Endothelial cell of umbilical vein (primary cell): ENCODE measurements at regions not wholly inside any gene's neighbourhood (a gene's known extent, or its start where the extent isn't known, plus 50 kb on each side); places are given as distances from the start of the nearest gene placed in this dataset.

ENCODE experiments used
- BruUV-seq: library from RNA; stranded (reverse); fragments of 400-500 nt; replicated peaks from 2 replicates; lab custom pipeline; 2021; lab: Mats Ljungman, UMichigan
- CTCF ChIA-PET: fragments of 300-600, 350-600 bp; sonication (Branson Sonifier 250); formaldehyde crosslinking; loops from one replicate; lab custom pipeline; 2021; ENCODE audit warnings: antibody characterized with exemption, inconsistent platforms; lab: Charles Lee
- POLR2A ChIA-PET: fragments of 300-600, 350-600 bp; sonication (Branson Sonifier 250); formaldehyde crosslinking; loops from one replicate; lab custom pipeline; 2021; ENCODE audit warnings: antibody characterized with exemption, inconsistent platforms; lab: Charles Lee
- DNase-seq: peaks from one replicate; pipeline ENCODE4 v3.0.0-alpha.2; 2011; ENCODE audit warnings: low read depth, low spot score
- FAIRE-seq: peaks from 2 replicates; lab custom pipeline; 2011; peaks lifted over from hg19 to GRCh38; lab: Jason Lieb, UNC
- H2AFZ ChIP-seq: 2 replicates; pipeline ENCODE4 v1.6.0; 2012; ENCODE audit warnings: low read depth, low read length, control low read depth, inconsistent platforms
- H3K27ac ChIP-seq: 2 replicates; pipeline ENCODE4 v1.5.1; 2011; ENCODE audit warnings: low read depth, mild to moderate bottlenecking, control low read depth, low read length, moderate library complexity; ENCODE audit not compliant: insufficient read depth
- H3K27me3 ChIP-seq, 2 experiments: 2 replicates each; pipeline versions ENCODE4 v1.6.0 to v1.6.1; 2011; ENCODE audit warnings: low read length in 2 of 2, mixed read lengths in 1 of 2; ENCODE audit not compliant: control insufficient read depth in 2 of 2, insufficient read depth in 2 of 2
- H3K36me3 ChIP-seq, 2 experiments: 2 replicates in 1 of 2; 3 replicates in 1 of 2; pipeline ENCODE4 v1.5.1; 2011; ENCODE audit warnings: low read length in 2 of 2, mild to moderate bottlenecking in 1 of 2, moderate library complexity in 1 of 2; ENCODE audit not compliant: control insufficient read depth in 2 of 2, insufficient read depth in 2 of 2; ENCODE audit errors: extremely low read depth in 1 of 2
- H3K4me1 ChIP-seq: 3 replicates; pipeline ENCODE4 v1.5.1; 2011; ENCODE audit warnings: mild to moderate bottlenecking, low read length; ENCODE audit not compliant: control insufficient read depth, insufficient read depth; ENCODE audit errors: extremely low read depth
- H3K4me2 ChIP-seq: 2 replicates; pipeline ENCODE4 v1.6.1; 2011; ENCODE audit warnings: low read length, control low read depth, mixed read lengths; ENCODE audit not compliant: insufficient read depth
- H3K4me3 ChIP-seq, 3 experiments: fragments of 200-600 bp in 1 of 3; sonication (generic), shearing (Covaris generic) in 1 of 3; replicated peaks in 1 of 3; 2 replicates each; pipeline ENCODE4 v1.5.1; 2011 to 2016; ENCODE audit warnings: control low read depth in 3 of 3, low read length in 3 of 3, mild to moderate bottlenecking in 2 of 3, inconsistent platforms in 1 of 3, low read depth in 1 of 3, moderate library complexity in 1 of 3; ENCODE audit not compliant: insufficient read depth in 1 of 3
- H3K79me2 ChIP-seq: 2 replicates; pipeline ENCODE4 v1.6.0; 2012; ENCODE audit warnings: low read length, inconsistent platforms; ENCODE audit not compliant: control insufficient read depth, insufficient read depth
- H3K9ac ChIP-seq: replicated peaks from 2 replicates; pipeline ENCODE3; 2011; ENCODE audit warnings: low read length, control low read depth; ENCODE audit not compliant: insufficient read depth; ENCODE audit errors: extremely low read depth
- H3K9me1 ChIP-seq: replicated peaks from 3 replicates; pipeline ENCODE4 v1.6.0; 2011; ENCODE audit warnings: mild to moderate bottlenecking, low read length; ENCODE audit not compliant: control insufficient read depth, insufficient read depth; ENCODE audit errors: extremely low read depth
- H3K9me3 ChIP-seq: replicated peaks from 2 replicates; pipeline ENCODE4 v1.5.1; 2012; ENCODE audit warnings: low read length, inconsistent platforms; ENCODE audit not compliant: control insufficient read depth, insufficient read depth
- H4K20me1 ChIP-seq: replicated peaks from 2 replicates; pipeline ENCODE3; 2011; ENCODE audit warnings: mild to moderate bottlenecking, low read length; ENCODE audit not compliant: control insufficient read depth, insufficient read depth; ENCODE audit errors: extremely low read depth
- EZH2 ChIP-seq: IDR thresholded peaks from 2 replicates; pipeline ENCODE4 v1.6.1; 2012; ENCODE audit warnings: borderline replicate concordance, low read depth, mild to moderate bottlenecking, moderate library complexity, low read length, inconsistent platforms; ENCODE audit not compliant: severe bottlenecking
- FOS ChIP-seq: IDR thresholded peaks from 2 replicates; pipeline ENCODE4 v1.6.1; 2011; ENCODE audit warnings: mild to moderate bottlenecking, low read length, moderate library complexity, borderline replicate concordance; ENCODE audit not compliant: insufficient read depth
- GATA2 ChIP-seq: IDR thresholded peaks from 2 replicates; pipeline ENCODE4 v1.7.0; 2011; ENCODE audit warnings: low read depth, mild to moderate bottlenecking, moderate library complexity, mixed read lengths, low read length; ENCODE audit not compliant: insufficient read length, insufficient read depth
- JUN ChIP-seq: IDR thresholded peaks from 2 replicates; pipeline ENCODE4 v1.6.1; 2011; ENCODE audit warnings: borderline replicate concordance, low read depth; ENCODE audit not compliant: insufficient read length, insufficient read depth
- MYC ChIP-seq: IDR thresholded peaks from one replicate; pipeline ENCODE4 v1.6.1; 2011; ENCODE audit warnings: mild to moderate bottlenecking, low read depth, low read length
- POLR2A ChIP-seq: IDR thresholded peaks from 2 replicates; pipeline ENCODE4 v1.6.1; 2012; ENCODE audit warnings: low read depth, mild to moderate bottlenecking, control low read depth, low read length
- POLR2AphosphoS5 ChIP-seq: IDR thresholded peaks from 2 replicates; pipeline ENCODE4 v1.6.1; 2012; ENCODE audit warnings: low read depth, mild to moderate bottlenecking, control low read depth, low read length, moderate library complexity; ENCODE audit not compliant: insufficient read depth
- dilution Hi-C: fragments of 300-500 bp; cut with MboI; formaldehyde crosslinking; loops from one replicate; pipeline ENCODE4 v1.15.0; 2019; ENCODE audit warnings: low sequenced_read_pairs; ENCODE audit not compliant: extremely low pct_ligation_motif_present
- intact Hi-C: fragments of 100-400 bp; cut with micrococcal nuclease; formaldehyde crosslinking; loops from one replicate; pipeline ENCODE4 v1.10.0; 2022
- TF ChIP-seq, protein P1 (sequence below), 2 donors: IDR thresholded peaks; 1 replicate in 1 of 2; 2 replicates in 1 of 2; pipeline ENCODE4 v1.5.1; 2011; ENCODE audit warnings: low read length in 2 of 2, mild to moderate bottlenecking in 2 of 2, moderate library complexity in 2 of 2, control low read depth in 1 of 2, inconsistent platforms in 1 of 2, low read depth in 1 of 2; ENCODE audit not compliant: insufficient read depth in 1 of 2; ENCODE audit errors: extremely low read depth in 1 of 2
- TF ChIP-seq, protein P2 (sequence below): IDR thresholded peaks from 2 replicates; pipeline ENCODE4 v1.6.1; 2011; ENCODE audit not compliant: insufficient read depth, insufficient read length

DNA sequence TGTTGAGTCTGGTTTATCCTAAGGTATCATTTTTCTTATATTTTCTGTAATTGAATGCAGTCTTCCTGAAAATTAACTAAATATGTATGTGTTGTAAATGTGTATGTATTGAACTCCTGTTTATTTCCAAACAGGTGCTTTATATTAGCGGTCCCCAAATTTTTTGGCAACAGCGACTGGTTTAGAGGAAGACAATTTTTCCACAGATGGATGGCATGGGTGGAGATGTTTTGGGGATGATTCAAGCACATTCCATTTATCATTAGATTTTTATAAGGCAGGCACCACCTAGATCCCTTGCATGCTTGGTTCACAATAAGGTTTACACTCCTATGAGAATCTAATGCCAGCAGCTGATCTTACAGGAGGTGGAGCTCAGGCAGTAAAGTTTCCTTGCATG is 210.5 kb upstream of the ANO3 start:
- Histone ChIP-seq H3K27ac (no peak overlapping the region), H3K4me1 (no peaks in the 10 kb centered on the region), H3K4me2 (no peak overlapping the region), H3K36me3 (no peaks in the 10 kb centered on the region), H3K27me3 (no peaks in the 10 kb centered on the region), H3K9me1 (no peaks in the 10 kb centered on the region), H2AFZ (no peak overlapping the region), H3K4me3 (no peak overlapping the region), H4K20me1 (no peaks in the 10 kb centered on the region), H3K9me3 (no peaks in the 10 kb centered on the region), H3K79me2 (no peaks in the 10 kb centered on the region), H3K9ac (no peak overlapping the region)
- dilution Hi-C loops = no loop called here
- ChIA-PET POLR2A (no interaction called here), CTCF (no interaction called here)
- intact Hi-C loops = no loop called here
- FAIRE-seq = no peak
- no peak for DNase-seq
- TF ChIP-seq, protein P1, sequence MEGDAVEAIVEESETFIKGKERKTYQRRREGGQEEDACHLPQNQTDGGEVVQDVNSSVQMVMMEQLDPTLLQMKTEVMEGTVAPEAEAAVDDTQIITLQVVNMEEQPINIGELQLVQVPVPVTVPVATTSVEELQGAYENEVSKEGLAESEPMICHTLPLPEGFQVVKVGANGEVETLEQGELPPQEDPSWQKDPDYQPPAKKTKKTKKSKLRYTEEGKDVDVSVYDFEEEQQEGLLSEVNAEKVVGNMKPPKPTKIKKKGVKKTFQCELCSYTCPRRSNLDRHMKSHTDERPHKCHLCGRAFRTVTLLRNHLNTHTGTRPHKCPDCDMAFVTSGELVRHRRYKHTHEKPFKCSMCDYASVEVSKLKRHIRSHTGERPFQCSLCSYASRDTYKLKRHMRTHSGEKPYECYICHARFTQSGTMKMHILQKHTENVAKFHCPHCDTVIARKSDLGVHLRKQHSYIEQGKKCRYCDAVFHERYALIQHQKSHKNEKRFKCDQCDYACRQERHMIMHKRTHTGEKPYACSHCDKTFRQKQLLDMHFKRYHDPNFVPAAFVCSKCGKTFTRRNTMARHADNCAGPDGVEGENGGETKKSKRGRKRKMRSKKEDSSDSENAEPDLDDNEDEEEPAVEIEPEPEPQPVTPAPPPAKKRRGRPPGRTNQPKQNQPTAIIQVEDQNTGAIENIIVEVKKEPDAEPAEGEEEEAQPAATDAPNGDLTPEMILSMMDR (IDR thresholded peaks at IDR 0.05; ENCODE audit: extremely low read depth in 1 of 2, insufficient read depth in 1 of 2, low read depth in 1 of 2, low read length in 2 of 2) = no peak
- TF ChIP-seq FOS (no peak), EZH2 (no peak), GATA2 (no peak), JUN (no peak), POLR2A (no peak), POLR2AphosphoS5 (no peak), MYC (no peak)
- TF ChIP-seq, protein P2, sequence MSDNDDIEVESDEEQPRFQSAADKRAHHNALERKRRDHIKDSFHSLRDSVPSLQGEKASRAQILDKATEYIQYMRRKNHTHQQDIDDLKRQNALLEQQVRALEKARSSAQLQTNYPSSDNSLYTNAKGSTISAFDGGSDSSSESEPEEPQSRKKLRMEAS = no peak
- no TSS peak for BruUV-seq
